ENCODE measurements at regions not wholly inside any gene's neighbourhood (a gene's known extent, or its start where the extent isn't known, plus 50 kb on each side); places are given as distances from the start of the nearest gene placed in this dataset.

DNA sequence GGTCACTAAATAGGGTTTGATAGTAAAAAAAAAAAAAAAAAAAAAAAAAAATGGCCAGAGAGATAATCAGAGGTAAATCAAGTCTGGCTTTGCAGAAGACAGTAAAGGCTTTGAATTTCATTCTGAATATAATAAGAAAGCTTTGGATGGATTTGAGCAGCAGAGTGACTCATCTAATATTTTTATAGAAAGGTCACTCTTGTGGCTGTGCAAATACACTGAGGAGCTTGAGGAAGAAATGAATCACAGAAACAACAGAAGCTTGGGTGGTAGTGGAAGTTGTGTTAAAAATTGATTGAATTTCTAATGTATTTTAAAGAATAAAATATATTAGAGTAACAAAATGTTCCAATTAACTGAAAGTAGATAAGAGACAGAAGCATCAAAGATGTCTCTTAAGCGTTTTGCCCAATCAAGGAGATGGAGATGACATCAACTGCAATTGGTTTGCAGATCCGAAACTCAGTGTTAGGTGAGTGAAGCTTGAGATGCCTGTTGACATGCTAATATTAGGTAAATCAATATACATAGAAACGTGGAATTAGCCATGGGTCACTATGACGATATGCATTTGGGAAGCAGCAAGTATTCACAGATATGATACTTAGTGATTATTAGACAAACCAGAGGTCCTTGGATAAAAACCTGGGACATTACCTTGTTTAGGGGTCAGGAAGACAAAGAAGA is 280.5 kb downstream of the GPM6A start:
- ATAC-seq, result no peak
- TF ChIP-seq ZNF565 (CRISPR knock-in tag; conservative IDR thresholded peaks at IDR 0.05; ENCODE audit: low read depth) (no peak), OSR1 (CRISPR knock-in tag; IDR thresholded peaks at IDR 0.05) (no peak), ZFP30 (CRISPR knock-in tag; IDR thresholded peaks at IDR 0.05) (no peak), ZNF70 (CRISPR knock-in tag; IDR thresholded peaks at IDR 0.05) (no peak), ESRRG (CRISPR knock-in tag; IDR thresholded peaks at IDR 0.05) (no peak), PPARA (CRISPR knock-in tag; IDR thresholded peaks at IDR 0.05; ENCODE audit: borderline replicate concordance) (no peak), CSDC2 (CRISPR knock-in tag; IDR thresholded peaks at IDR 0.05) (no peak), ZFP3 (CRISPR knock-in tag; IDR thresholded peaks at IDR 0.05) (no peak), TOX (CRISPR knock-in tag; IDR thresholded peaks at IDR 0.05; ENCODE audit: borderline replicate concordance) (no peak), RARB (CRISPR knock-in tag; IDR thresholded peaks at IDR 0.05) (no peak), GLIS3 (CRISPR knock-in tag; IDR thresholded peaks at IDR 0.05) (no peak), ZC3H10 (CRISPR knock-in tag; IDR thresholded peaks at IDR 0.05) (no peak), BACH2 (CRISPR knock-in tag; IDR thresholded peaks at IDR 0.05; ENCODE audit: borderline replicate concordance) (no peak), ZNF8 (CRISPR knock-in tag; IDR thresholded peaks at IDR 0.05) (no peak)

GRCh38 chr4:175536852-175537453 is 275.1 kb downstream of the GPM6A start:
- TF ChIP-seq ZNF70 (CRISPR knock-in tag; IDR thresholded peaks at IDR 0.05) (no peak), ZNF565 (CRISPR knock-in tag; conservative IDR thresholded peaks at IDR 0.05; ENCODE audit: low read depth) (no peak), ZC3H10 (CRISPR knock-in tag; IDR thresholded peaks at IDR 0.05) (no peak), PPARA (CRISPR knock-in tag; IDR thresholded peaks at IDR 0.05; ENCODE audit: borderline replicate concordance) (no peak), ZNF8 (CRISPR knock-in tag; IDR thresholded peaks at IDR 0.05) (no peak), ZFP3 (CRISPR knock-in tag; IDR thresholded peaks at IDR 0.05) (no peak), TCF4 (CRISPR knock-in tag; IDR thresholded peaks at IDR 0.05; ENCODE audit: borderline replicate concordance) (no peak), TOX (CRISPR knock-in tag; IDR thresholded peaks at IDR 0.05; ENCODE audit: borderline replicate concordance) (no peak), POU6F1 (CRISPR knock-in tag; IDR thresholded peaks at IDR 0.05; ENCODE audit: borderline replicate concordance, low read depth) (no peak)
- TF ChIP-seq, protein P1, sequence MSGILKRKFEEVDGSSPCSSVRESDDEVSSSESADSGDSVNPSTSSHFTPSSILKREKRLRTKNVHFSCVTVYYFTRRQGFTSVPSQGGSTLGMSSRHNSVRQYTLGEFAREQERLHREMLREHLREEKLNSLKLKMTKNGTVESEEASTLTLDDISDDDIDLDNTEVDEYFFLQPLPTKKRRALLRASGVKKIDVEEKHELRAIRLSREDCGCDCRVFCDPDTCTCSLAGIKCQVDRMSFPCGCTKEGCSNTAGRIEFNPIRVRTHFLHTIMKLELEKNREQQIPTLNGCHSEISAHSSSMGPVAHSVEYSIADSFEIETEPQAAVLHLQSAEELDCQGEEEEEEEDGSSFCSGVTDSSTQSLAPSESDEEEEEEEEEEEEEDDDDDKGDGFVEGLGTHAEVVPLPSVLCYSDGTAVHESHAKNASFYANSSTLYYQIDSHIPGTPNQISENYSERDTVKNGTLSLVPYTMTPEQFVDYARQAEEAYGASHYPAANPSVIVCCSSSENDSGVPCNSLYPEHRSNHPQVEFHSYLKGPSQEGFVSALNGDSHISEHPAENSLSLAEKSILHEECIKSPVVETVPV (CRISPR knock-in tag; IDR thresholded peaks at IDR 0.05), result no peak
- ATAC-seq, result peak; percentile 71

DNA sequence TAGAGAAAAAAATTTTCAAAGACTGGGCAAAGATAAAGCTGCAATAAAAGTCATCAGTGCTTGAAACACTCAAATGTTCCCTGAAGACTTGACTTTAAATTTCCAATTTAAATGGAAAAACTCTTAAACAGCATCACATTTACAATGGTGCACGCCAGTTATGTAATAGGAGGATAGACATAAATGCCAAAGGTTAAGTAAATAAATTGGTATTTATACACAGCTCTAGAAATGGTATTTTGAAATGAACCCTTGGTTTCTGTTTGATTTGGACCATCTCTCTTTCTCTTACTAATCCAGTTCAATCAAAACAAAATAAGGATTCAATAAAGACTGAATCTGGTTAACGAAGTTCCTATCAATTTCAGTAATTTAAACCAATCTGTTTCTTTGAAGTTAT is 272.6 kb downstream of the GPM6A start:
- ATAC-seq, result no peak
- TF ChIP-seq TCF4 (CRISPR knock-in tag; IDR thresholded peaks at IDR 0.05; ENCODE audit: borderline replicate concordance) (no peak), ZNF565 (CRISPR knock-in tag; conservative IDR thresholded peaks at IDR 0.05; ENCODE audit: low read depth) (no peak), ZFP30 (CRISPR knock-in tag; IDR thresholded peaks at IDR 0.05) (no peak), CSDC2 (CRISPR knock-in tag; IDR thresholded peaks at IDR 0.05) (no peak), ZFP3 (CRISPR knock-in tag; IDR thresholded peaks at IDR 0.05) (no peak), PPARA (CRISPR knock-in tag; IDR thresholded peaks at IDR 0.05; ENCODE audit: borderline replicate concordance) (no peak), BACH2 (CRISPR knock-in tag; IDR thresholded peaks at IDR 0.05; ENCODE audit: borderline replicate concordance) (no peak), ESRRG (CRISPR knock-in tag; IDR thresholded peaks at IDR 0.05) (no peak), POU6F1 (CRISPR knock-in tag; IDR thresholded peaks at IDR 0.05; ENCODE audit: borderline replicate concordance, low read depth) (no peak)
- TF ChIP-seq, protein P2, sequence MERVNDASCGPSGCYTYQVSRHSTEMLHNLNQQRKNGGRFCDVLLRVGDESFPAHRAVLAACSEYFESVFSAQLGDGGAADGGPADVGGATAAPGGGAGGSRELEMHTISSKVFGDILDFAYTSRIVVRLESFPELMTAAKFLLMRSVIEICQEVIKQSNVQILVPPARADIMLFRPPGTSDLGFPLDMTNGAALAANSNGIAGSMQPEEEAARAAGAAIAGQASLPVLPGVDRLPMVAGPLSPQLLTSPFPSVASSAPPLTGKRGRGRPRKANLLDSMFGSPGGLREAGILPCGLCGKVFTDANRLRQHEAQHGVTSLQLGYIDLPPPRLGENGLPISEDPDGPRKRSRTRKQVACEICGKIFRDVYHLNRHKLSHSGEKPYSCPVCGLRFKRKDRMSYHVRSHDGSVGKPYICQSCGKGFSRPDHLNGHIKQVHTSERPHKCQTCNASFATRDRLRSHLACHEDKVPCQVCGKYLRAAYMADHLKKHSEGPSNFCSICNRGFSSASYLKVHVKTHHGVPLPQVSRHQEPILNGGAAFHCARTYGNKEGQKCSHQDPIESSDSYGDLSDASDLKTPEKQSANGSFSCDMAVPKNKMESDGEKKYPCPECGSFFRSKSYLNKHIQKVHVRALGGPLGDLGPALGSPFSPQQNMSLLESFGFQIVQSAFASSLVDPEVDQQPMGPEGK (CRISPR knock-in tag; IDR thresholded peaks at IDR 0.05; ENCODE audit: borderline replicate concordance), result no peak
- TF ChIP-seq, protein P3, sequence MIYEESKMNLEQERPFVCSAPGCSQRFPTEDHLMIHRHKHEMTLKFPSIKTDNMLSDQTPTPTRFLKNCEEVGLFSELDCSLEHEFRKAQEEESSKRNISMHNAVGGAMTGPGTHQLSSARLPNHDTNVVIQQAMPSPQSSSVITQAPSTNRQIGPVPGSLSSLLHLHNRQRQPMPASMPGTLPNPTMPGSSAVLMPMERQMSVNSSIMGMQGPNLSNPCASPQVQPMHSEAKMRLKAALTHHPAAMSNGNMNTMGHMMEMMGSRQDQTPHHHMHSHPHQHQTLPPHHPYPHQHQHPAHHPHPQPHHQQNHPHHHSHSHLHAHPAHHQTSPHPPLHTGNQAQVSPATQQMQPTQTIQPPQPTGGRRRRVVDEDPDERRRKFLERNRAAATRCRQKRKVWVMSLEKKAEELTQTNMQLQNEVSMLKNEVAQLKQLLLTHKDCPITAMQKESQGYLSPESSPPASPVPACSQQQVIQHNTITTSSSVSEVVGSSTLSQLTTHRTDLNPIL (CRISPR knock-in tag; IDR thresholded peaks at IDR 0.05; ENCODE audit: low read depth), result no peak
